Neural cell (in vitro differentiated cells): ENCODE measurements at regions not wholly inside any gene's neighbourhood (a gene's known extent, or its start where the extent isn't known, plus 50 kb on each side); places are given as distances from the start of the nearest gene placed in this dataset.

Experiments used
- small RNA-seq, 3 experiments: library from RNA; depleted of rRNA; stranded (forward); fragments of <200 nt; gene quantifications; one replicate each; pipeline ENCODE3, GENCODE V24; 2012

Small RNA genes lying in the stretch of these regions (small RNA-seq; reads per million reads assigned to genes)
- 0 reads per million in 3 experiments for gene AL356157.2
